WERI-Rb-1 (cell line): ENCODE measurements at regions not wholly inside any gene's neighbourhood (a gene's known extent, or its start where the extent isn't known, plus 50 kb on each side); places are given as distances from the start of the nearest gene placed in this dataset.

Experiments used
- DNase-seq: peaks from one replicate; pipeline ENCODE4 v3.0.0-alpha.2; 2020
- H3K27ac ChIP-seq: fragments of 250-450 bp; sonication (Bioruptor Pico); 2 replicates; pipeline ENCODE4 v1.5.1; 2020; ENCODE audit warnings: mild to moderate bottlenecking, moderate library complexity
- H3K27me3 ChIP-seq: fragments of 250-450 bp; sonication (Bioruptor Pico); 2 replicates; pipeline ENCODE4 v1.5.1; 2021; ENCODE audit warnings: mild to moderate bottlenecking, low read depth, moderate library complexity; ENCODE audit not compliant: insufficient read depth, severe bottlenecking
- H3K36me3 ChIP-seq: fragments of 250-450 bp; sonication (Bioruptor Pico); 2 replicates; pipeline ENCODE4 v1.5.1; 2020; ENCODE audit warnings: mild to moderate bottlenecking, moderate library complexity
- H3K4me3 ChIP-seq: 2 replicates; pipeline ENCODE4 v1.5.1; 2011; ENCODE audit warnings: low read depth, mild to moderate bottlenecking, control low read depth, low read length
- H3K9me3 ChIP-seq: fragments of 250-450 bp; sonication (Bioruptor Pico); 2 replicates; pipeline ENCODE4 v1.5.1; 2021; ENCODE audit warnings: mild to moderate bottlenecking, moderate library complexity; ENCODE audit not compliant: severe bottlenecking
- CTCF ChIP-seq: IDR thresholded peaks from 2 replicates; pipeline ENCODE4 v1.5.1; 2011; ENCODE audit warnings: low read depth, mild to moderate bottlenecking, control low read depth, inconsistent platforms, low read length

DNA sequence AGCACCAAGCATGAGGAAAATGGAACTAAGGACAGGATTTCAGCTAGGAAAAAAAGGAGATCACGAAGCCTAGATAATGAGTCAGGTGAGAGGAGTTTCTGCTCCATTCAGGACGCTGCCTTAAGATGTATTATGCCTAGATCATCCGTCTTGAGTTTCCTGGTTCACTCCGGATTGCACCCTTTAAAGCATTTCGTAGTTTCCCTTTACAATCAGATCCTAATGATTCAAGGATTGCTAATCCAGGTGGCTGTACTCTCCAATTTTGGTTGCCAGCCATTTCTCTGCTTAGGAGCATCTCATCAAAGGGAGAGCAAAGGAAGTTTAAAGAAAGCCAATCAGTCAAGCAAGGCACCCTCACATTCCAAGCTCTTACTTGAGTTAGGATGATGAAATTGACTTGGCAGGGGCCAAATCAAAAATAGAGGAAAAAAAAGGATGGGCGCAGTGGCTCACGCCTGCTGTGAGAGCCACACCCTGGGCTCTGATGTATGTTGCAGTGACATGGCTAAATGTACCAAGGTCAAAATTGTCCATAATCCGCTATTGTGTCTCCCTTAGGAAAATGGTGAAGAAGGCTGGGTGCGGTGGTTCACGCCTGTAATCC is 156.9 kb upstream of the SOD1 start:
- no peak overlapping the region for H3K4me3 ChIP-seq
- no peak overlapping the region for H3K27ac ChIP-seq
- DNase-seq = no peak
- peaks cover 3% of the 10 kb centered on the region for H3K36me3 ChIP-seq
- H3K27me3 ChIP-seq = no peaks in the 10 kb centered on the region
- H3K9me3 ChIP-seq = no peaks in the 10 kb centered on the region
- no peak for TF ChIP-seq CTCF

DNA sequence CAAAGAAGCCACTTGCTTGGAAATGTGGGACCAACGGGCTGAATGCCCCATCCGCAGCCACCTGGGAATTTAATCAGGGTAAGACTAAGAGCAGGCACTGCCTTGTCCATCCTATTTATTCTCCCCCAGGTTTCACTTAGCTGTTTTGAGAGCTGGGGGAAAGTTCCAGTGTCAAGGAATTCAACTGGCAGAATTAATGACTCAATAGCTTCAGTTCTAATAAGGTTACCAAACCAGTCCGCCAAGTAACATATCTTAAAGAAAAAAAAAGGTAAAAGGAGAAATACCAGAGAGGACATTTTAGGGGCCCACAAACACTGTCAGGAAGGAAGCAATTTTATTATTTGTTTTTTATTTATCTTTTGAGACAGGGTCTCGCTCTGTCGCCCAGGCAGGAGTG is 157.6 kb upstream of the SOD1 start:
- H3K27me3 ChIP-seq = no peaks in the 10 kb centered on the region
- H3K4me3 ChIP-seq = no peak overlapping the region
- TF ChIP-seq CTCF = no peak
- DNase-seq = no peak
- no peaks in the 10 kb centered on the region for H3K9me3 ChIP-seq
- peaks cover 3% of the 10 kb centered on the region for H3K36me3 ChIP-seq
- no peak overlapping the region for H3K27ac ChIP-seq

- no peak for TF ChIP-seq CTCF
- Histone ChIP-seq H3K4me3 (no peak overlapping the region), H3K27me3 (no peaks in the 10 kb centered on the region), H3K36me3 (peaks cover 3% of the 10 kb centered on the region), H3K27ac (no peak overlapping the region), H3K9me3 (no peaks in the 10 kb centered on the region)
- no peak for DNase-seq
These were observed 156.9 kb upstream of the TIAM1 start for GRCh38 chr21:31500982-31501381.

DNA sequence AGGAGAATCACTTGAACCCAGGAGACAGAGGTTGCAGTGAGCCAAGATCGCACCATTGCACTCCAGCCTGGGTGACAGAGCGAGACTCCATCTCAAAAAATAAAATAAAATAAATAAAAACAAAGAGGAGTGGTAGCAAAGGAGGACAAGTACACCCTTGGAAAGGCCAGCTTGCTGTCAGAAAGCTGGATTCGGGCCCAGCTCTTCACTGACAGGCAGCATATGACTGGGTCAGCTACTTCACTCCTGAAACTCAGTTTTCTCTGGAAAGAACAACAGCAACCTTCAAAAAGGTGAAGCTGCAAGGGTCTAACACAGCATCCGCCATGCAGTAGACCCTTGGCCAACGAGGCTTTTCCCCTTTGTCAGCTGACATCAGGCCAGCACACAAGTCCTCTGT is 156.0 kb upstream of the TIAM1 start:
- Histone ChIP-seq H3K4me3 (no peak overlapping the region), H3K9me3 (no peaks in the 10 kb centered on the region), H3K27ac (no peak overlapping the region), H3K36me3 (peaks cover 3% of the 10 kb centered on the region), H3K27me3 (no peaks in the 10 kb centered on the region)
- TF ChIP-seq CTCF = no peak
- DNase-seq = no peak

DNA sequence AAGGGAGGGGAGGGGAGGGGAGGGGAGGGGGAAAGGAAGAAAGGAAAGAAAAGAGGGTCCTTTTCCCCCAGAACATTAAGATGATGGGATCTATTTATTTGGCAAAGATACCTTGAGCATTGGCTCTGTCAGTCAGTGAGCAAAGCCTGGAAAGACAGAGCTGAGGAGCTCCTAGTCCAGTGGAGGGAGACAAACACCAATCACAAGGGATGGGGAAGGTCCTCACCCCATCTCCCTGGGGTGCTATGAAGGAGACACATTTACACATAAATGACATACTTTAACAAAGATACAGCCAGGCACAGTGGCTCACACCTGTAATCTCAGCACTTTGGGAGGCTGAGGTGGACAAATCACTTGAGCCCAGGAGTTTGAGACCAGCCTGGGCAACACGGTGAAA is 154.9 kb upstream of the TIAM1 start:
- DNase-seq = no peak
- peaks cover 3% of the 10 kb centered on the region for H3K36me3 ChIP-seq
- H3K9me3 ChIP-seq = no peaks in the 10 kb centered on the region
- no peak overlapping the region for H3K27ac ChIP-seq
- TF ChIP-seq CTCF = no peak
- no peaks in the 10 kb centered on the region for H3K27me3 ChIP-seq
- no peak overlapping the region for H3K4me3 ChIP-seq

GRCh38 chr21:31497914-31498313 is 153.9 kb upstream of the TIAM1 start:
- peaks cover 2% of the 10 kb centered on the region for H3K36me3 ChIP-seq
- H3K4me3 ChIP-seq = no peak overlapping the region
- no peak overlapping the region for H3K27ac ChIP-seq
- TF ChIP-seq CTCF = no peak
- DNase-seq = no peak
- H3K27me3 ChIP-seq = no peaks in the 10 kb centered on the region
- no peaks in the 10 kb centered on the region for H3K9me3 ChIP-seq
